ENCODE measurements at regions not wholly inside any gene's neighbourhood (a gene's known extent, or its start where the extent isn't known, plus 50 kb on each side); places are given as distances from the start of the nearest gene placed in this dataset.

DNA sequence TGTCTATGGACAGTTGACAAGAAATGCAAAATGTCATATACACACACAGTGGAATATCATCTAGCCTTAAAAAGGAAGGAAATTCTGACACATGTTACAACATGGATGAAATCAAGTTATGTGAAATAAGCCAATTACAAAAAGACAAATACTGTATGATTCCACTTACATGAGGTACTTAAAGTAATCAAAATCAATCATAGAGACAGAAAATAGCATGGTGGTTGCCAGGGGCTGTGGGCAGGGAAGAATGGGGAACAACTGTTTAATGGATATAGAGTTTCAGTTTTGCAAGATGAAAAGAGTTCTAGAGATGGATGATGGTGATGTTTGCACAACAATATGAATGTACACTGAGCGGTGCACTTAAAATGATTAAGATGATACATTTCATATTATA is 613.8 kb upstream of the ZNF385D start:
- TF ChIP-seq, protein P1, sequence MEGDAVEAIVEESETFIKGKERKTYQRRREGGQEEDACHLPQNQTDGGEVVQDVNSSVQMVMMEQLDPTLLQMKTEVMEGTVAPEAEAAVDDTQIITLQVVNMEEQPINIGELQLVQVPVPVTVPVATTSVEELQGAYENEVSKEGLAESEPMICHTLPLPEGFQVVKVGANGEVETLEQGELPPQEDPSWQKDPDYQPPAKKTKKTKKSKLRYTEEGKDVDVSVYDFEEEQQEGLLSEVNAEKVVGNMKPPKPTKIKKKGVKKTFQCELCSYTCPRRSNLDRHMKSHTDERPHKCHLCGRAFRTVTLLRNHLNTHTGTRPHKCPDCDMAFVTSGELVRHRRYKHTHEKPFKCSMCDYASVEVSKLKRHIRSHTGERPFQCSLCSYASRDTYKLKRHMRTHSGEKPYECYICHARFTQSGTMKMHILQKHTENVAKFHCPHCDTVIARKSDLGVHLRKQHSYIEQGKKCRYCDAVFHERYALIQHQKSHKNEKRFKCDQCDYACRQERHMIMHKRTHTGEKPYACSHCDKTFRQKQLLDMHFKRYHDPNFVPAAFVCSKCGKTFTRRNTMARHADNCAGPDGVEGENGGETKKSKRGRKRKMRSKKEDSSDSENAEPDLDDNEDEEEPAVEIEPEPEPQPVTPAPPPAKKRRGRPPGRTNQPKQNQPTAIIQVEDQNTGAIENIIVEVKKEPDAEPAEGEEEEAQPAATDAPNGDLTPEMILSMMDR (IDR thresholded peaks at IDR 0.05), result no peak
- Mint-ChIP-seq H3K27me3 (ENCODE audit: low read depth, poor library complexity) (peaks cover 26% of the 10 kb centered on the region), H3K36me3 (ENCODE audit: low read depth) (no peaks in the 10 kb centered on the region), H3K9me3 (peaks cover 4% of the 10 kb centered on the region), H3K4me3 (no peak overlapping the region), H3K4me1 (no peaks in the 10 kb centered on the region), H3K27ac (no peak overlapping the region)
- DNase-seq, result no peak

- TF ChIP-seq, protein P1 (IDR thresholded peaks at IDR 0.05), result no peak
- Mint-ChIP-seq H3K27me3 (ENCODE audit: low read depth, poor library complexity) (peaks cover 46% of the 10 kb centered on the region), H3K36me3 (ENCODE audit: low read depth) (no peaks in the 10 kb centered on the region), H3K4me1 (peaks cover 7% of the 10 kb centered on the region), H3K27ac (no peak overlapping the region), H3K9me3 (peaks cover 4% of the 10 kb centered on the region), H3K4me3 (no peak overlapping the region)
- no peak for DNase-seq
These were observed 615.8 kb upstream of the ZNF385D start for GRCh38 chr3:22366781-22367180.

GRCh38 chr3:22371036-22371435 is 620.0 kb upstream of the ZNF385D start:
- Mint-ChIP-seq H3K4me1 (peaks cover 15% of the 10 kb centered on the region), H3K27ac (no peak overlapping the region), H3K9me3 (peaks cover 4% of the 10 kb centered on the region), H3K4me3 (peak overlapping the region; percentile 78), H3K36me3 (ENCODE audit: low read depth) (no peaks in the 10 kb centered on the region), H3K27me3 (ENCODE audit: low read depth, poor library complexity) (peaks cover 83% of the 10 kb centered on the region)
- TF ChIP-seq, protein P1 (IDR thresholded peaks at IDR 0.05), result no peak
- DNase-seq, result no peak

GRCh38 chr3:22371607-22372291 is 620.7 kb upstream of the ZNF385D start:
- Mint-ChIP-seq H3K27me3 (ENCODE audit: low read depth, poor library complexity) (peaks cover 84% of the 10 kb centered on the region), H3K27ac (no peak overlapping the region), H3K4me3 (peak overlapping the region; percentile 78), H3K36me3 (ENCODE audit: low read depth) (no peaks in the 10 kb centered on the region), H3K4me1 (peaks cover 15% of the 10 kb centered on the region), H3K9me3 (peaks cover under 1% of the 10 kb centered on the region)
- TF ChIP-seq, protein P1 (IDR thresholded peaks at IDR 0.05), result no peak
- peak; percentile 37 for DNase-seq

- H3K36me3 Mint-ChIP-seq (ENCODE audit: low read depth), result no peaks in the 10 kb centered on the region
- H3K4me3 Mint-ChIP-seq, result peak overlapping the region; percentile 78
These were observed 621.5 kb upstream of the ZNF385D start for GRCh38 chr3:22372292-22373062.

More at GRCh38 chr3:22372292-22373062, 621.5 kb upstream of the ZNF385D start:
- TF ChIP-seq, protein P1 (IDR thresholded peaks at IDR 0.05), result no peak
- peak; percentile 76 for DNase-seq
- H3K4me1 Mint-ChIP-seq, result peaks cover 15% of the 10 kb centered on the region
- peaks cover 84% of the 10 kb centered on the region for H3K27me3 Mint-ChIP-seq (ENCODE audit: low read depth, poor library complexity)
- no peaks in the 10 kb centered on the region for H3K9me3 Mint-ChIP-seq
- H3K27ac Mint-ChIP-seq, result no peak overlapping the region

Measured in nephron progenitor cell (in vitro differentiated cells).